Trophoblast cell (in vitro differentiated cells and primary cell): ENCODE measurements at regions not wholly inside any gene's neighbourhood (a gene's known extent, or its start where the extent isn't known, plus 50 kb on each side); places are given as distances from the start of the nearest gene placed in this dataset.

Experiments used
- DNase-seq, 2 donors: peaks; one replicate each; pipeline ENCODE4 v3.0.0-alpha.2; 2016
- H2AFZ ChIP-seq: 2 replicates; pipeline ENCODE4 v1.6.1; 2013; ENCODE audit warnings: low read length, moderate library complexity, mild to moderate bottlenecking; ENCODE audit not compliant: insufficient read depth, poor library complexity
- H2AK5ac ChIP-seq: 2 replicates; pipeline ENCODE4 v1.6.1; 2013; ENCODE audit warnings: mild to moderate bottlenecking, low read length
- H2BK120ac ChIP-seq: 2 replicates; pipeline ENCODE4 v1.6.1; 2013; ENCODE audit warnings: low read length, mild to moderate bottlenecking, moderate library complexity; ENCODE audit not compliant: insufficient read depth, poor library complexity
- H2BK12ac ChIP-seq: 2 replicates; pipeline ENCODE4 v1.6.1; 2013; ENCODE audit warnings: mild to moderate bottlenecking, low read length, moderate library complexity
- H2BK5ac ChIP-seq: 2 replicates; pipeline ENCODE4 v1.6.1; 2013; ENCODE audit warnings: low read length, low read depth, moderate library complexity, mild to moderate bottlenecking; ENCODE audit not compliant: poor library complexity
- H3K14ac ChIP-seq: 2 replicates; pipeline ENCODE4 v1.6.1; 2013; ENCODE audit warnings: mild to moderate bottlenecking, low read length
- H3K18ac ChIP-seq: 2 replicates; pipeline ENCODE4 v1.6.1; 2013; ENCODE audit warnings: mild to moderate bottlenecking, low read length
- H3K23ac ChIP-seq: 2 replicates; pipeline ENCODE4 v1.6.1; 2013; ENCODE audit warnings: low read length
- H3K27ac ChIP-seq: 2 replicates; pipeline ENCODE4 v1.5.1; 2013; ENCODE audit warnings: low read depth, mild to moderate bottlenecking, inconsistent platforms, low read length, moderate library complexity
- H3K27me3 ChIP-seq: 2 replicates; pipeline ENCODE4 v1.6.1; 2013; ENCODE audit warnings: inconsistent platforms, mild to moderate bottlenecking, low read length, moderate library complexity; ENCODE audit not compliant: insufficient read depth
- H3K36me3 ChIP-seq, 2 experiments: 1 replicate in 1 of 2; 2 replicates in 1 of 2; pipeline ENCODE4 v1.6.1; 2013; ENCODE audit warnings: low read length in 2 of 2, mild to moderate bottlenecking in 2 of 2, moderate library complexity in 1 of 2; ENCODE audit not compliant: insufficient read depth in 2 of 2, control insufficient read depth in 1 of 2
- H3K4ac ChIP-seq: 2 replicates; pipeline ENCODE4 v1.6.1; 2013; ENCODE audit warnings: low read depth, mild to moderate bottlenecking, low read length, moderate library complexity
- H3K4me1 ChIP-seq, 2 experiments: 1 replicate in 1 of 2; 2 replicates in 1 of 2; pipeline ENCODE4 v1.6.1; 2013; ENCODE audit warnings: low read length in 2 of 2, mild to moderate bottlenecking in 2 of 2, moderate library complexity in 1 of 2; ENCODE audit not compliant: insufficient read depth in 2 of 2, control insufficient read depth in 1 of 2
- H3K4me2 ChIP-seq: 2 replicates; pipeline ENCODE4 v1.6.1; 2013; ENCODE audit warnings: inconsistent platforms, mild to moderate bottlenecking, low read length, moderate library complexity
- H3K4me3 ChIP-seq: 2 replicates; pipeline ENCODE4 v1.5.1; 2013; ENCODE audit warnings: mild to moderate bottlenecking, low read depth, low read length, inconsistent platforms
- H3K79me1 ChIP-seq: one replicate; pipeline ENCODE4 v1.6.1; 2013; ENCODE audit warnings: low read length
- H3K79me2 ChIP-seq: 2 replicates; pipeline ENCODE4 v1.6.1; 2013; ENCODE audit warnings: low read length, mild to moderate bottlenecking; ENCODE audit not compliant: control insufficient read depth, insufficient read depth, poor library complexity
- H3K9ac ChIP-seq: 2 replicates; pipeline ENCODE4 v1.6.1; 2013; ENCODE audit warnings: mild to moderate bottlenecking, low read length
- H3K9me3 ChIP-seq: 2 replicates; pipeline ENCODE4 v1.6.1; 2013; ENCODE audit warnings: low read depth, mild to moderate bottlenecking, control low read depth, inconsistent platforms, low read length; ENCODE audit not compliant: insufficient read depth
- H4K12ac ChIP-seq: 2 replicates; pipeline ENCODE4 v1.6.1; 2013; ENCODE audit warnings: low read depth, mild to moderate bottlenecking, low read length, moderate library complexity
- H4K8ac ChIP-seq: 2 replicates; pipeline ENCODE4 v1.6.1; 2013; ENCODE audit warnings: low read depth, mild to moderate bottlenecking, low read length, moderate library complexity
- H4K91ac ChIP-seq: one replicate; pipeline ENCODE4 v1.6.1; 2013; ENCODE audit warnings: low read depth, mild to moderate bottlenecking, low read length, moderate library complexity
- WGBS: extraction: QIAGEN DNeasy Blood & Tissue Kit; methylation state at CpG from one replicate; pipeline ENCODE4 v1.1.7; 2013; ENCODE audit warnings: missing lambda C conversion rate; ENCODE audit not compliant: insufficient read length, insufficient coverage; ENCODE audit errors: extremely low coverage; 5-methylcytosine and 5-hydroxymethylcytosine counted together

- H3K79me2 ChIP-seq: no peaks in the 10 kb centered on the region
- H2AK5ac ChIP-seq: no peak overlapping the region
- H3K9me3 ChIP-seq: no peaks in the 10 kb centered on the region
- H3K36me3 ChIP-seq: no peaks in the 10 kb centered on the region
- no peak overlapping the region for H3K23ac ChIP-seq
- no peak overlapping the region for H2BK120ac ChIP-seq
- H3K4ac ChIP-seq: no peak overlapping the region
- DNase-seq: no peak
- H3K27ac ChIP-seq: no peak overlapping the region
- H2AFZ ChIP-seq: no peak overlapping the region
- H3K27me3 ChIP-seq: no peaks in the 10 kb centered on the region
- H3K18ac ChIP-seq: no peak overlapping the region
- no peak overlapping the region for H2BK5ac ChIP-seq
- no peak overlapping the region for H3K14ac ChIP-seq
- no peak overlapping the region for H4K12ac ChIP-seq
- H4K8ac ChIP-seq: no peak overlapping the region
- no peak overlapping the region for H2BK12ac ChIP-seq
- no peak overlapping the region for H4K91ac ChIP-seq
- H3K9ac ChIP-seq: no peak overlapping the region
- H3K4me2 ChIP-seq: no peak overlapping the region
- H3K4me1 ChIP-seq: no peaks in the 10 kb centered on the region
- H3K4me3 ChIP-seq: no peak overlapping the region
- WGBS: no CpG with 5 or more reads among the region's 3 CpGs
- H3K79me1 ChIP-seq: no peaks in the 10 kb centered on the region
These were observed 97.2 kb upstream of the TMTC1 start for GRCh38 chr12:29880987-29881386.

- H3K4me3 ChIP-seq: no peak overlapping the region
- no peak overlapping the region for H3K14ac ChIP-seq
- no peaks in the 10 kb centered on the region for H3K9me3 ChIP-seq
- H4K12ac ChIP-seq: no peak overlapping the region
- no peak overlapping the region for H3K9ac ChIP-seq
- H4K8ac ChIP-seq: no peak overlapping the region
- H2BK12ac ChIP-seq: no peak overlapping the region
- H3K79me1 ChIP-seq: no peaks in the 10 kb centered on the region
- H3K4me1 ChIP-seq: no peaks in the 10 kb centered on the region
- no CpG with 5 or more reads among the region's 4 CpGs for WGBS
- no peak overlapping the region for H4K91ac ChIP-seq
- no peak overlapping the region for H2AK5ac ChIP-seq
- H2BK120ac ChIP-seq: no peak overlapping the region
- no peaks in the 10 kb centered on the region for H3K27me3 ChIP-seq
- H3K18ac ChIP-seq: no peak overlapping the region
- DNase-seq: no peak
- H3K23ac ChIP-seq: no peak overlapping the region
- no peak overlapping the region for H3K4ac ChIP-seq
- H2BK5ac ChIP-seq: no peak overlapping the region
- no peaks in the 10 kb centered on the region for H3K79me2 ChIP-seq
- H2AFZ ChIP-seq: no peak overlapping the region
- H3K27ac ChIP-seq: no peak overlapping the region
- no peak overlapping the region for H3K4me2 ChIP-seq
- H3K36me3 ChIP-seq: no peaks in the 10 kb centered on the region
These were observed 96.0 kb upstream of the TMTC1 start for GRCh38 chr12:29879606-29880308.

DNA sequence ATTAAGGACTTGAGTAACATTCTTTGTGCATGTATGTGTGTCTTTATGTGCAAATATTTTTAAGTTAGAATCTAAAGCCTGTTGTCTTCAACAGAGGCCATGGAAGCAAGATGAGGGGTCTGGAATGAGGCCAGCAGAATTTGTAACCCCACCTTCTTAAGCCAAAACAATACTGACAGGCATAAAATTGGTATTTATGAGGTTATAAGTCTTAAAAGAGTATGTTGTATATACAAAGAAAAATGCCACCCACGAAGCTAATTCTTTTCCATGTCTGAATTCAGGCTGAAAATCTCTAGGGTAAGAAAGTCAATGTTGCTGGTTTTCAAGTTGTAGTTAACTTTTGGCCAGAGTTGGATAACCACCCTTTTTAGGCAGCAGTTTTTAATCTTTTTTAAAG is 86.2 kb upstream of the TMTC1 start:
- no peaks in the 10 kb centered on the region for H3K79me1 ChIP-seq
- H2AK5ac ChIP-seq: no peak overlapping the region
- no peak overlapping the region for H4K12ac ChIP-seq
- H3K27ac ChIP-seq: no peak overlapping the region
- H3K4me3 ChIP-seq: no peak overlapping the region
- no peaks in the 10 kb centered on the region for H3K4me1 ChIP-seq
- no peak overlapping the region for H2AFZ ChIP-seq
- H3K14ac ChIP-seq: no peak overlapping the region
- H3K4me2 ChIP-seq: no peak overlapping the region
- no peaks in the 10 kb centered on the region for H3K36me3 ChIP-seq
- no peak overlapping the region for H2BK5ac ChIP-seq
- H3K9me3 ChIP-seq: no peaks in the 10 kb centered on the region
- no peak overlapping the region for H2BK12ac ChIP-seq
- H3K23ac ChIP-seq: no peak overlapping the region
- H3K79me2 ChIP-seq: no peaks in the 10 kb centered on the region
- no peak overlapping the region for H3K9ac ChIP-seq
- no peak overlapping the region for H3K4ac ChIP-seq
- no peak overlapping the region for H3K18ac ChIP-seq
- H4K8ac ChIP-seq: no peak overlapping the region
- no peak overlapping the region for H2BK120ac ChIP-seq
- H3K27me3 ChIP-seq: no peaks in the 10 kb centered on the region
- DNase-seq: no peak
- no peak overlapping the region for H4K91ac ChIP-seq
- no CpG with 5 or more reads among the region's 1 CpG for WGBS

DNA sequence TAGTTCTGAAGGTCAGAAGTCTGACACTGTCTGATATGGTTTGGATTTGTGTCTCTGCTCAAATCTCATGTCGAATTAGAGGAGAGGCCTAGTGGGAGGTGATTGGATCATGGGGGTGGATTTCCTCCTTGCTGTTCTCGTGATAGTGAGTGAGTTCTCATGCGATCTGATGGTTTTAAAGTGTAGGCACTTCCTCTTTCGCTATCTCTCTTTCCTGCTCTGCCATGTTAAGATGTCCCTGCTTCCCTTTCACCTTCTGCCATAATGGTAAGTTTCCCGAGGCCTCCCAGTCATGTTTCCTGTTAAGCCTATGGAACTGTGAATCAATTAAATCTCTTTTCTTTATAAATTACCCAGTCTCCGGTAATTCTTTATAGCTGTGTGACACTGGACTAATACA is 84.1 kb upstream of the TMTC1 start:
- Histone ChIP-seq H4K12ac (no peak overlapping the region), H3K14ac (no peak overlapping the region), H3K23ac (no peak overlapping the region), H3K4me3 (no peak overlapping the region), H2AFZ (no peak overlapping the region), H3K79me2 (no peaks in the 10 kb centered on the region), H3K27ac (no peak overlapping the region), H3K27me3 (no peaks in the 10 kb centered on the region), H2AK5ac (no peak overlapping the region), H2BK120ac (no peak overlapping the region), H3K18ac (no peak overlapping the region), H3K9ac (no peak overlapping the region), H3K36me3 (no peaks in the 10 kb centered on the region), H3K4ac (no peak overlapping the region), H3K79me1 (no peaks in the 10 kb centered on the region), H2BK5ac (no peak overlapping the region), H3K9me3 (no peaks in the 10 kb centered on the region), H2BK12ac (no peak overlapping the region), H3K4me1 (no peaks in the 10 kb centered on the region), H3K4me2 (no peak overlapping the region), H4K91ac (no peak overlapping the region), H4K8ac (no peak overlapping the region)
- no CpG with 5 or more reads among the region's 6 CpGs for WGBS
- no peak for DNase-seq
